LHCN-M2 (cell line): ENCODE measurements at regions not wholly inside any gene's neighbourhood (a gene's known extent, or its start where the extent isn't known, plus 50 kb on each side); places are given as distances from the start of the nearest gene placed in this dataset.
A peak's percentile ranks its signal among the peaks of the same experiment; 100 is the strongest.

Experiments
- DNase-seq: peaks from one replicate; pipeline ENCODE4 v3.0.0-alpha.2; 2012; ENCODE audit warnings: low read depth

- no peak for DNase-seq
Observed at GRCh38 chr4:161225327-161225726, 938.5 kb downstream of the FSTL5 start.

GRCh38 chr4:161222889-161223288, 940.9 kb downstream of the FSTL5 start:
- DNase-seq = no peak

- no peak for DNase-seq
Observed at GRCh38 chr4:161208564-161208963, 955.2 kb downstream of the FSTL5 start.

GRCh38 chr4:161206528-161207080, 957.2 kb downstream of the FSTL5 start:
- no peak for DNase-seq

- no peak for DNase-seq
Observed at GRCh38 chr4:161203865-161204264, 959.9 kb downstream of the FSTL5 start.

GRCh38 chr4:161197912-161198311, 965.9 kb downstream of the FSTL5 start:
- DNase-seq = no peak

- no peak for DNase-seq
Observed at GRCh38 chr4:161197474-161197873, 966.3 kb downstream of the FSTL5 start.

GRCh38 chr4:161189286-161190134, 974.3 kb downstream of the FSTL5 start:
- DNase-seq = peak; percentile 79

- no peak for DNase-seq
Observed at GRCh38 chr4:161188578-161188977, 975.2 kb downstream of the FSTL5 start.

GRCh38 chr4:161187569-161187968, 976.2 kb downstream of the FSTL5 start:
- no peak for DNase-seq

- DNase-seq = no peak
Observed at GRCh38 chr4:161186750-161187149, 977.0 kb downstream of the FSTL5 start.

GRCh38 chr4:161186012-161186411, 977.8 kb downstream of the FSTL5 start:
- DNase-seq = no peak

GRCh38 chr4:161183729-161184128, 980.1 kb downstream of the FSTL5 start:
- no peak for DNase-seq

GRCh38 chr4:161182913-161183312, 980.9 kb downstream of the FSTL5 start:
- DNase-seq = no peak

GRCh38 chr4:161178310-161178709, 985.5 kb downstream of the FSTL5 start:
- no peak for DNase-seq

- DNase-seq = no peak
Observed at GRCh38 chr4:161172396-161173026, 991.3 kb downstream of the FSTL5 start.

GRCh38 chr4:161167539-161167938, 996.3 kb downstream of the FSTL5 start:
- no peak for DNase-seq

GRCh38 chr4:161160718-161161117, 1003.1 kb downstream of the FSTL5 start:
- DNase-seq = no peak

GRCh38 chr4:161148051-161148450, 1015.7 kb downstream of the FSTL5 start:
- DNase-seq = no peak

GRCh38 chr4:161143375-161143774, 1020.4 kb downstream of the FSTL5 start:
- no peak for DNase-seq

GRCh38 chr4:161134795-161135194, 1029.0 kb downstream of the FSTL5 start:
- DNase-seq = no peak

GRCh38 chr4:161133586-161134276, 1030.1 kb downstream of the FSTL5 start:
- no peak for DNase-seq
